ENCODE measurements at regions not wholly inside any gene's neighbourhood (a gene's known extent, or its start where the extent isn't known, plus 50 kb on each side); places are given as distances from the start of the nearest gene placed in this dataset.

DNA sequence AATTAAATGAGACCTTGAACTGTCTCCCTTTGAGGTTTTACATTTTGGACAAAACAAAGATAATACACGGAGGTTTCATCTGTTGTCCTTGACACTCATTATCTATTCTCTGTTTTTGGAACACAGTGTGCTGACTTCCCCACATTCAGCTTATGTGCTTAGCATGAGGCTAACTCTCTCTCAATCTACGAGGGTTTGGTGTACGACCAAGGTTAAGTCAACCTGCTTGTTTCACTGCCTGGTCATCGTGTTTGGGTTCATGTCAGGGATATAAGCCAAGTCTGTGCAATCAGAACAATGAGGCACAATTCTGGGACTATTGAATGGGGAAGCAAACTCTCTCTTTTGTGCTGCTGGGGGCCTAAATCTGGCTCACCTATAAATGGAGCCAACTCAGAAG lies 328.5 kb upstream of the USP25 start:
- no peak for DNase-seq

DNA sequence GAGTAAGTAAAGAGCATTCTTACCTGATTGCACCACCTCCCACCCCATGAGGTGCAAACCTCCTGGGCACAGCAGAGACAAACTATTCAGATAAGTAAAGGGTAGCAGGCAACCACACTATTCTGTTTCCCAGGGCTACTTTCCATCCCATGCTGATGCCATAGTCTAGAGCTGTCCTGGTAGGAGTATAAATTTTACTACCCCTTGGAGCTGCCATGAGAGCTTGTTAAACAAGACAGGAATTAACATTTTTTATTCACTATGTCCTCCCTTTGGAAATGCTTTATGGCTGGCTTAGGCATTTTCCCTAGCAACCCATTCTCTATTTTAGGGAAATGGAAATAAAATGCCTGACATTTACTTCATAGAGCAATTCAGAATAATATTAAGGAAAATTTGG lies 324.6 kb upstream of the USP25 start:
- DNase-seq = no peak

DNA sequence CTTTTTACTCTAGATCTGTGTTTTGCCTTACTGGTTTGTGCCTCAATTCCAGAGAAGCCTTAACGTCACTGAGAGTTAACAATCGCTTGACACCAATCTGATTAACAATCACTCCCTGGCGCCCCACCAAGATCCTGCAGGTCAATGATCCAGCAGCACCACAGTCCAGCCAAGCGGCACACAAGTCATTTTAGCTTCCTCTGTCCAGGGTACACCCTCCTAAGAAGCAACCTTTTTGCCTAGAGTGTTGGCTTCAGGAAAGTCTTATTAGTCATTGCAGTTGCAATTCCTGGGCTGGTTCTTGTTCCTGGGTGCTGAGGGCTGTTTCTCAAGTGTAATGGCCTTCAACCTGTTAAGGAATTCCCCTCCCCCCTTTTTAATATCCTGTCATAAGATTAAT lies 323.0 kb upstream of the USP25 start:
- no peak for DNase-seq

GRCh38 chr21:15407585-15407984 lies 322.2 kb upstream of the USP25 start:
- DNase-seq = no peak

GRCh38 chr21:15408089-15408488 lies 321.7 kb upstream of the USP25 start:
- DNase-seq = no peak

DNA sequence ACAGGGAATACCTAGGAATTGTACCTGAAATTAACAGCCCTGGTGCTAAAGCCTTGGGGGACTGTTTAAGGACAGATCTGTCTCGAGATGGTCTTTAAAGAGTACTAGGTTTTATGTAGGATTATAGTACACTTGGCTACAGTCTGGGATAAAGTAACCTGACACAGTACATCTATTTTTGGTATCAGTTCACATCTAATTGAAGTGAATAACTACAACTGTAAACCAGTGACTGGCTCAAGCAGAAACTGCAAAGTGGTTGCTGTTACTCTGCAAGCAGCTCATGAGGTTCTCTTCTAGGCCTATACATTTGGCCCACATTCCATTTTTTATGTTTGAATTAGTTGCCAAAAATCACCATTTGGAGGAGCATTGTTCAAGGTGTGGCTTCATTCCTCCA lies 320.8 kb upstream of the USP25 start:
- no peak for DNase-seq

DNA sequence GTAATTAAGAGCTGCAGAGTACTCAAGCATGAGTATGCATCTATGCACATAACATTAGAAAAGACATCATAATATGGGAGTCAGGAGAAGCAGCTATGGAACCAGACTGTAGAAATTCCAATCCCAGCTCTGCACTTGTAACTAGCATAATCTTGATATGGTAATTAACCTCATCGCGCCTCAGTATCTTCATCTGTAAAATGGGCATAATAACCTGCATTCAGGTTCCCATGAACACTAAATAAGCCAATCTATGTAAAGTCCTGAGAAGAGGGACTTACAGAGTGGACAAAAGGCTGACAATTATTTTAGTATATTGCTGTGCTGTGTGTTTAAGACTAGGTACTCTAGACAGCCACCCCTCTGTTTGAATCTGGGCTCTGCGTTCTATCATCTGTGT lies 318.9 kb upstream of the USP25 start:
- no peak for DNase-seq

DNA sequence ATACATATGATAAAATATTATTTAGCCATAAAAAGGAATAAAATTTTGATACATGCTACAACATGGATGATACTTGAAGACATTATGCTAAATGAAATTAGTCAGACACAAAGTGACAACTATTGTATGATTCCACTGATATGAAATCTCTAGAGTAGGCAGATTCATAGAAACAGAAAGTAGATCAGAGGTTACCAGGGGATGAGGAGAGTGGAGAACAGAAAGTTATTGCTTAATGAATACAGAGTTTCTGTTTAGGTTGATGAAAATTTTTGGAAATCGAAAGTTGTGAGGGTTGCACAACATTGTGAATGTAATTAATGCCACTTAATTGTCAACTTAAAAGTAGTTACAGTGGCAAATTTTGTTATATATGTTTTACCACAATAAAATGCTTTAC lies 315.7 kb upstream of the USP25 start:
- peak; percentile 95 for DNase-seq

- no peak for DNase-seq
Measured at GRCh38 chr21:15415541-15416261, 314.1 kb upstream of the USP25 start.

GRCh38 chr21:15421441-15421881 lies 308.3 kb upstream of the USP25 start:
- DNase-seq = no peak

DNA sequence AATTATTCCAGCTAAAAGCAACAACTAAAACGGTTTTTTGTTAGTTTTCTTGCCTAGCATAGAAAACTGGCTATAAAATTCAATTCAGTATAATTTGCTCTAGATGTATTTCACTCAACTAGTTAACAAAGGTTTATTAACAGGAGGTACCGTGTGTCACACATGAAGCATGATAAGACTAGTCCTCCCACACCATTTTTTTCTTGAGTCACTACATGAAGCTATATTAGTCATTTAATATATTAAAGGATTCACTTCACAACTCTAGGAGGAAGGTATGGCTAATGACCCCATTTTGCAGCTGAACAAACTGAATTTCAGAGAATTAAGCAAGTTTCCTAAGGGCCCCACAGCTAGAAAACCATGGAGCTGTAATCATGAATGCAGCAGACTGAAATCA lies 307.8 kb upstream of the USP25 start:
- DNase-seq = peak; percentile 13

DNA sequence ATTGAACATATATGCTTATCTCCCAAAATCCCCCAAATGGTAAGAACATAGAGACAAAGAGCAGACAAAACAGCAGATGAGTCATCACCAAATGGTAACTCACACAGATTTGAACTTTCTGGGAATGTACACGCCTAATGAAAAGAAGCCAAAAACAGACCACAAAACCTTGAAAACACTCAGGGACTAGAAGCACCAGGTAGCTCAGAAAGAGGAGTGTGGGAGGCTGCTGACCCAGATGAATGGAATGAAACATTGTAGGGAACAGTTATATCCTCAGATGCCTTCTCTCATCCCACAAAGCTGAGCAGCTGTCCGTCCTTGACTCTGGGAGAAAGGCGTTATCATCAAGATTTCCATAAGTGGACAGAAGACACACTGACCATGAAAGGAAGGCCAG lies 307.0 kb upstream of the USP25 start:
- DNase-seq = no peak

DNA sequence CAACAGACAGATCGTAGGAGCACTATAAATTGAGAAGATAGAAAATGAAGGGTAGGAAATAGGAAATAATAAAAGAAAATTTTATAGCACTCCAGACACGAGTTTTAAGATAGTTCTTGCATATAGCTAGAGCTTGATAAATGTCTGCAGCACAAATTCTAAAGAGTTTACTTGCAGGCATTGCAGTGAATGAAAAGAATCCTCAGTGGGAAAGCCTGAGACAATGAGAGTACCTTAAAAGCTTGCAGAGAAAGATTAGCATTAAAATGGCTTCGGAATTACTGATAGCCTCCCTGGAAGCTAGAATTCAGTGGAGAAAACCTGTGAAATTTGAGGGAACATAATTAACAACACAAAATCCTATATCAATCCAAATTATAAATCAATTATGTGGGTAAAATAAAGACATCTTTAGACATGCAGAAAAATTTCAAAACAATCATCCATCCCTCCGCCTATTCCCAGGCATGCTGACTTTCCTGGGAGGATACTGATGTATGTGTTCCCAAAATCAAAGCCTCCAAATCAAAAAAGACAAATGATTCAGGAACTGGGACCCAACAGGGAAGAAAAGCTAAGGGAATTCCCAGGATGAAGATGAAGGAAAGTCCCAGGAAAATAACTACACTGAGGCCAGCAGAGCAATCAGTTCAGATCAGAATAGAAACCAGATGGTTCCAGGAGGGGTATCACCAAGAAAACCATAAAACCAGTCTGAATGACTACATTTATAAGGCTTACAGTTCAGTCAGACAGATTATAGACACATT lies 305.9 kb upstream of the USP25 start:
- DNase-seq = no peak

DNA sequence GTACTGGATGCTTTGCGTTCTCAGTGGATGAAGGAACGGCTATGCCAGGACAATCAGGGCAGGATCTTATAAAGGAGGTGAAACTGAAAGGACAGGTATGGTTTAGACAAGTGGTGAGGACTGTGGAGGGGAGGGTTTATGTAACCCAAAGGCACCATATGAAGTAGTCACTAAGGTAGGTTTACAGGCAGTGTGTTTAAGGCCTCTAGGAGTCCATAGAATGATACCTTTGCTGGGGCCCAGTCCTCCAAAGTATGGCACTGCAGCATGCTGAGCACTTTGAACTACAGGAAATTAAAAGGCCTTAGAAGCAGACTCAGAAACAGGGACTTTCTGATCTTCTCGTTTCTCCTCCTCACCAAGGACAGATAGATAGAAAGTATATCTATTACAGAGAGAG lies 304.7 kb upstream of the USP25 start:
- DNase-seq = no peak

GRCh38 chr21:15430023-15430422 lies 299.8 kb upstream of the USP25 start:
- DNase-seq = no peak

DNA sequence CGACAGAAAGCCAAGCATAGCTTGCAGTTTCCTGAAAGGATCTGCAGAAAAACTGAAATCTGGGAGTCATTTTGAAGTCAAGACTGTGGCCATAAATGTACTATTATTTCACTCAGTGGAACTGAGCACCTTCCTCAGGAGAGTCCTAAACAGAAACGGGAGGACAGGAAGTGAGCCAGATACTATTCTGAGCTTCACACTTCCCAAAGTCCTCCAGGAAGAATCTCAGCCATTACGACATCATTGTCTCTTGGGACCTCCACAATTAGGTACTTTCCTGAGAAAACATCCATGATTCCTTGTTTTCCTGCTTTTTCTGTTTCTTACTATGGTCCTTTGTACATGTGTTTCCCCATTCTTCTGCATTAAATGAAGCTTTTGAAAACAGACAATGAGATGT lies 299.2 kb upstream of the USP25 start:
- no peak for DNase-seq

DNA sequence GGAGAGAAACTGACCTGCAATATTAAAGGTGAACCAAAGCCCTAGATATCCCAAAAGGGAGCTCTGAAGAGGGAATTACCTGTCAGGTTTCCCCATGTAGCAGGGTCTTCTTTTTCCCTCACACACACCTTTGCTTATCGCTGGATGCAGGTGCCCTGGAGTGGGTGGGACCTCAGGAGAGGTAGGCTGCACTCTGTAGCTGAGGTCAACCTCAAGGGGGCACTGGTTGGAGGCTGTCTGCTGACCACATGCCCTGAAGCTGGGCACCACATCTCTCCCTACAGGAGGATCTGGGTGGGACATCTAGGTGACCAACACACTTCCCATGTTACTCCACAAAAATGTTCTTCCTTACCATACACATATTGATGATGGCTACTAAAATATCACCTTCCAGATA lies 298.7 kb upstream of the USP25 start:
- DNase-seq = no peak

- no peak for DNase-seq
Measured at GRCh38 chr21:15433091-15433490, 296.7 kb upstream of the USP25 start.

GRCh38 chr21:15434163-15434905 lies 295.4 kb upstream of the USP25 start:
- no peak for DNase-seq

- no peak for DNase-seq
Measured at GRCh38 chr21:15436031-15436430, 293.8 kb upstream of the USP25 start.

DNA sequence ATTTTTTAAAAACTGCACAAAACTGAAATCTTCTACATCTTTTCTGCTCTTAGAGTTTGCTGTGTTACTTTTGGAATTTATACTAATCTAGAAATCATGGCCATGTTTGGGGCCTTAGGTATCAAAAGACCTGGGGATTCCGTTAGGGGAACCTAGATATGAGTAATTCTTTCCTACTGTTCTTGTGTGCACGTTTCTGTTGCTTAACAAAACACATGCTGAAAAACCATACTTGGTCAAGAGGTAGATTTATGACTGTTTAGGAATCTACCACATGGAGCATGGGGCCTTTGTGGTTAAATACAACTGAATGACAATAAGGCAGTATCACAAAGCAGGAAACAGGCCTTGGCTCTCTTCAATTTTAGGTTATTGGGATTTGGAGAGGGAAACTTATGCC lies 291.9 kb upstream of the USP25 start:
- peak; percentile 64 for DNase-seq

DNA sequence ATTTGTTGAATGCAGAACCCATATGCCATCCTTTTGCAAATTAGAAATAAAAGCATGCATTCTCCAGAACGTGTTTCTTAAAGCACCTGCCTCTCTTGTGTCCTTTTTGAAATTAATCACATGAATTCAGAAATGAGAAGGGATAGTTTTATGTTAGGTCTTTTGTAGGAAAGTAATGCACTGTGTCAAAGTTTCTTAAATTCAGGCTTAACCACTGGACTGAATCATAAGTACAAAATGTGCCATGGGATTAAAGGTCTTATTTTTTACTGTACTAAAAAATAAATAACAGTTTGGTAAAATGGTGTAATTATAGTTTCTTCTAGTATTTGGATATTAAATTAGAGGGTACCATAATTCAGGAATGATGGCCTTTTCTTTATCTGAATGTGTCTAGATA lies 290.1 kb upstream of the USP25 start:
- DNase-seq = no peak

DNA sequence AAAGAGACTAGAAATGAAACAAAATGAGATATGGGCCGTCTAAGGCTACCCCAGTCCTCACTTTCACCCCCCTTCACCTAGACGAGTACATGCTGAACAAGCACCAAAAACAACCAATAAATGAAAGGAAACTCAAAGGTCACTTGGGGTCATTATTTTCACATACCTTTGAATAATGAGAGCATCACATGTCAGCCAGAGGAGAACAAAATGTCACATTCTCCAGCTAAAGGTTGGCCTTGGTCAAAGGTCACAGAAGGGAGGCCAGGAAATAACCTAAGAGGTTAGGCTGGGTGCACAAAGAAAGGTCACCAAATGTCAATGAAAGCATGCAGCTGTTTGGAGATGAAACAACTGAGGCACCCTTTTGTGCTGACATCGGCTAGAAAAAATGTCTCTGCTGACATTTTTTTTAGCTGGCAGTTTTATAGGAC lies 288.7 kb upstream of the USP25 start:
- no peak for DNase-seq

DNA sequence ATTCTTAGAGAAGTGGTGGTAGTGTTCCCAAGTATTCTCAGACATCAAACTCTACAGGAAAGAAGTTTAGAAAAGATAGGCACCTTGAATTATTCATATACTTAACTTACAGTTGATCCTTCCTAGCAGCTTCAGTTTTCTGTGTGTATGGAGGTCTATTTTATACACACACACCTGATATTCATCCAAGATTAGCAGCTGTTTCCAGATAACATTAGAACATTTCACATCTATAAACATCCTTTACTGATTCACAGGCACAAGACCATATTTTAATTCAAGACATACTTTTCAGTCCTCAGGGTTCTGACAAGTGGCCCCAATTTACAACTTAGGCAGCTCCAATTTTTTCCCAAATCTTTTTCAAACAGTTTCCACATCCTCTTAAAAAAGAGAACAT lies 287.8 kb upstream of the USP25 start:
- no peak for DNase-seq

Data from inflammatory macrophage treated with lipopolysaccharide for 4 hours (primary cell).